H9 (cell line): ENCODE measurements at regions not wholly inside any gene's neighbourhood (a gene's known extent, or its start where the extent isn't known, plus 50 kb on each side); places are given as distances from the start of the nearest gene placed in this dataset.

ENCODE experiments used
- DNase-seq: peaks from one replicate; pipeline ENCODE4 v3.0.0-alpha.2; 2017
- H2AFZ ChIP-seq: one replicate; pipeline ENCODE4 v1.6.1; 2013; ENCODE audit warnings: mild to moderate bottlenecking, low read length, control low read depth, moderate library complexity
- H2AK5ac ChIP-seq: 2 replicates; pipeline ENCODE4 v1.6.1; 2013; ENCODE audit warnings: low read length, control low read depth, mixed read lengths; ENCODE audit not compliant: insufficient read length
- H2BK120ac ChIP-seq: one replicate; pipeline ENCODE4 v1.6.1; 2013; ENCODE audit warnings: low read depth, mild to moderate bottlenecking, low read length, control low read depth, inconsistent platforms; ENCODE audit not compliant: poor library complexity, severe bottlenecking
- H2BK12ac ChIP-seq: 2 replicates; pipeline ENCODE4 v1.6.1; 2013; ENCODE audit warnings: low read length, control low read depth, mixed read lengths, low read depth; ENCODE audit not compliant: insufficient read length
- H2BK15ac ChIP-seq: 2 replicates; pipeline ENCODE4 v1.6.1; 2013; ENCODE audit warnings: low read depth, low read length, control low read depth
- H2BK20ac ChIP-seq: one replicate; pipeline ENCODE4 v1.6.1; 2013; ENCODE audit warnings: low read depth, mild to moderate bottlenecking, low read length, control low read depth, inconsistent platforms; ENCODE audit not compliant: poor library complexity, severe bottlenecking
- H2BK5ac ChIP-seq: 2 replicates; pipeline ENCODE4 v1.6.1; 2013; ENCODE audit warnings: low read length, control low read depth, mixed read lengths; ENCODE audit not compliant: insufficient read length
- H3K14ac ChIP-seq: 2 replicates; pipeline ENCODE4 v1.6.1; 2013; ENCODE audit warnings: low read length, control low read depth; ENCODE audit not compliant: insufficient read depth
- H3K18ac ChIP-seq: 2 replicates; pipeline ENCODE4 v1.6.1; 2013; ENCODE audit warnings: low read depth, mild to moderate bottlenecking, mixed read lengths, low read length, control low read depth; ENCODE audit not compliant: insufficient read length
- H3K23ac ChIP-seq: 2 replicates; pipeline ENCODE4 v1.6.1; 2013; ENCODE audit warnings: low read length, control low read depth, mixed read lengths, low read depth; ENCODE audit not compliant: insufficient read length
- H3K23me2 ChIP-seq: 2 replicates; pipeline ENCODE4 v1.6.1; 2013; ENCODE audit warnings: low read depth, mild to moderate bottlenecking, mixed read lengths, low read length, control low read depth; ENCODE audit not compliant: insufficient read length, poor library complexity, severe bottlenecking
- H3K27ac ChIP-seq: 2 replicates; pipeline ENCODE4 v1.5.1; 2013; ENCODE audit warnings: low read length, control low read depth, mixed read lengths, low read depth; ENCODE audit not compliant: insufficient read length
- H3K27me3 ChIP-seq: 2 replicates; pipeline ENCODE4 v1.6.1; 2013; ENCODE audit warnings: low read length, control low read depth, inconsistent platforms; ENCODE audit not compliant: insufficient read depth
- H3K4ac ChIP-seq: 2 replicates; pipeline ENCODE4 v1.6.1; 2013; ENCODE audit warnings: low read depth, mild to moderate bottlenecking, control low read depth, inconsistent platforms, low read length, moderate library complexity
- H3K4me1 ChIP-seq: 2 replicates; pipeline ENCODE4 v1.6.1; 2013; ENCODE audit warnings: low read length, control low read depth, inconsistent platforms; ENCODE audit not compliant: insufficient read depth
- H3K4me2 ChIP-seq: 2 replicates; pipeline ENCODE4 v1.6.1; 2013; ENCODE audit warnings: low read length, control low read depth, mixed read lengths; ENCODE audit not compliant: insufficient read length, insufficient read depth
- H3K56ac ChIP-seq: 2 replicates; pipeline ENCODE4 v1.6.1; 2013; ENCODE audit warnings: low read depth, mild to moderate bottlenecking, mixed read lengths, low read length, control low read depth; ENCODE audit not compliant: insufficient read length
- H3K79me1 ChIP-seq: 2 replicates; pipeline ENCODE4 v1.6.1; 2013; ENCODE audit warnings: low read depth, mild to moderate bottlenecking, moderate library complexity, low read length, control low read depth, inconsistent platforms; ENCODE audit not compliant: insufficient read depth, poor library complexity, severe bottlenecking
- H3K79me2 ChIP-seq: 2 replicates; pipeline ENCODE4 v1.6.1; 2013; ENCODE audit warnings: low read length, control low read depth, inconsistent platforms; ENCODE audit not compliant: insufficient read depth
- H3K9ac ChIP-seq: 2 replicates; pipeline ENCODE4 v1.6.1; 2013; ENCODE audit warnings: low read length, control low read depth, mixed read lengths; ENCODE audit not compliant: insufficient read length; ENCODE audit errors: extremely low read depth
- H3K9me3 ChIP-seq: one replicate; pipeline ENCODE4 v1.6.1; 2013; ENCODE audit warnings: low read depth, low read length, inconsistent platforms; ENCODE audit not compliant: control insufficient read depth
- H3T11ph ChIP-seq: one replicate; pipeline ENCODE4 v1.6.1; 2013; ENCODE audit warnings: mild to moderate bottlenecking, low read length, control low read depth, inconsistent platforms
- H4K20me1 ChIP-seq: one replicate; pipeline ENCODE4 v1.6.1; 2013; ENCODE audit not compliant: control insufficient read depth, insufficient read length, insufficient read depth
- H4K5ac ChIP-seq: 2 replicates; pipeline ENCODE4 v1.6.1; 2013; ENCODE audit warnings: low read depth, mild to moderate bottlenecking, mixed read lengths, low read length, control low read depth; ENCODE audit not compliant: insufficient read length
- H4K8ac ChIP-seq: replicated peaks from 2 replicates; pipeline ENCODE4 v1.6.1; 2013; ENCODE audit warnings: low read length, control low read depth, mixed read lengths, low read depth; ENCODE audit not compliant: insufficient read length
- H4K91ac ChIP-seq: 2 replicates; pipeline ENCODE4 v1.6.1; 2013; ENCODE audit warnings: low read depth, mild to moderate bottlenecking, moderate library complexity, mixed read lengths, low read length, control low read depth; ENCODE audit not compliant: insufficient read length
- H3K27ac Mint-ChIP-seq, 3 experiments: 2 replicates in 2 of 3; 3 replicates in 1 of 3; pipeline ENCODE4 v1.8.0; 2020 to 2021; ENCODE audit warnings: mixed read lengths in 3 of 3, mild to moderate bottlenecking in 1 of 3, moderate library complexity in 1 of 3
- H3K27me3 Mint-ChIP-seq: 2 replicates; pipeline ENCODE4 v1.8.0; 2021; ENCODE audit warnings: low read depth, mild to moderate bottlenecking, moderate library complexity, mixed read lengths
- H3K36me3 Mint-ChIP-seq, 3 experiments: 2 replicates in 2 of 3; 3 replicates in 1 of 3; pipeline ENCODE4 v1.8.0; 2020 to 2021; ENCODE audit warnings: low read depth in 3 of 3, mixed read lengths in 3 of 3; ENCODE audit not compliant: insufficient read depth in 1 of 3
- H3K4me1 Mint-ChIP-seq, 2 experiments: 2 replicates each; pipeline ENCODE4 v1.8.0; 2020; ENCODE audit warnings: mixed read lengths in 2 of 2
- H3K4me3 Mint-ChIP-seq, 2 experiments: 2 replicates in 1 of 2; 3 replicates in 1 of 2; pipeline ENCODE4 v1.8.0; 2020 to 2021; ENCODE audit warnings: mild to moderate bottlenecking in 2 of 2, mixed read lengths in 2 of 2, moderate library complexity in 1 of 2
- H3K9me3 Mint-ChIP-seq, 2 experiments: 2 replicates in 1 of 2; 3 replicates in 1 of 2; pipeline ENCODE4 v1.8.0; 2020; ENCODE audit warnings: mild to moderate bottlenecking in 2 of 2, mixed read lengths in 2 of 2, moderate library complexity in 1 of 2
- WGBS: extraction: QIAGEN DNeasy Blood & Tissue Kit; methylation state at CpG from one replicate; pipeline ENCODE4 v1.1.7; 2013; ENCODE audit warnings: missing lambda C conversion rate, low lambda C conversion rate, mixed read lengths; ENCODE audit not compliant: insufficient read length; ENCODE audit errors: extremely low coverage; 5-methylcytosine and 5-hydroxymethylcytosine counted together
- TF ChIP-seq, protein P1 (sequence below): fragments of 200-600 bp; sonication (generic); conservative IDR thresholded peaks from 3 replicates; pipeline ENCODE4 v1.8.0; 2021; ENCODE audit warnings: antibody characterized with exemption, mild to moderate bottlenecking

GRCh38 chr7:153382641-153383101 lies 623.1 kb downstream of the ACTR3B start:
- Histone ChIP-seq H3K18ac (no peak overlapping the region), H3K27ac (no peak overlapping the region), H3K4me2 (no peak overlapping the region), H2BK5ac (no peak overlapping the region), H3T11ph (no peak overlapping the region), H3K23me2 (no peaks in the 10 kb centered on the region), H3K56ac (no peak overlapping the region), H3K9me3 (peaks cover 10% of the 10 kb centered on the region), H3K79me2 (no peaks in the 10 kb centered on the region), H3K4me1 (no peaks in the 10 kb centered on the region), H3K14ac (no peak overlapping the region), H4K20me1 (no peaks in the 10 kb centered on the region), H2BK15ac (no peak overlapping the region), H2BK20ac (no peak overlapping the region), H3K9ac (no peak overlapping the region), H4K91ac (no peak overlapping the region), H3K27me3 (no peaks in the 10 kb centered on the region), H3K23ac (no peak overlapping the region), H2BK120ac (no peak overlapping the region), H4K8ac (no peak overlapping the region), H2BK12ac (no peak overlapping the region), H3K79me1 (no peaks in the 10 kb centered on the region), H2AK5ac (no peak overlapping the region), H4K5ac (no peak overlapping the region), H2AFZ (no peak overlapping the region), H3K4ac (no peak overlapping the region)
- H3K9me3 Mint-ChIP-seq: peaks cover 87 to 97% of the 10 kb centered on the region in 2 experiments
- H3K27me3 Mint-ChIP-seq: peaks cover 1% of the 10 kb centered on the region
- peaks cover 1 to 22% (median 7%) of the 10 kb centered on the region in 3 experiments; a peak in 6 of 7 replicates for H3K36me3 Mint-ChIP-seq
- WGBS: no CpG with 5 or more reads among the region's 8 CpGs
- H3K4me3 Mint-ChIP-seq: no peak overlapping the region
- no peak overlapping the region for H3K27ac Mint-ChIP-seq
- no peak for DNase-seq
- no peaks in the 10 kb centered on the region for H3K4me1 Mint-ChIP-seq
- TF ChIP-seq, protein P1, sequence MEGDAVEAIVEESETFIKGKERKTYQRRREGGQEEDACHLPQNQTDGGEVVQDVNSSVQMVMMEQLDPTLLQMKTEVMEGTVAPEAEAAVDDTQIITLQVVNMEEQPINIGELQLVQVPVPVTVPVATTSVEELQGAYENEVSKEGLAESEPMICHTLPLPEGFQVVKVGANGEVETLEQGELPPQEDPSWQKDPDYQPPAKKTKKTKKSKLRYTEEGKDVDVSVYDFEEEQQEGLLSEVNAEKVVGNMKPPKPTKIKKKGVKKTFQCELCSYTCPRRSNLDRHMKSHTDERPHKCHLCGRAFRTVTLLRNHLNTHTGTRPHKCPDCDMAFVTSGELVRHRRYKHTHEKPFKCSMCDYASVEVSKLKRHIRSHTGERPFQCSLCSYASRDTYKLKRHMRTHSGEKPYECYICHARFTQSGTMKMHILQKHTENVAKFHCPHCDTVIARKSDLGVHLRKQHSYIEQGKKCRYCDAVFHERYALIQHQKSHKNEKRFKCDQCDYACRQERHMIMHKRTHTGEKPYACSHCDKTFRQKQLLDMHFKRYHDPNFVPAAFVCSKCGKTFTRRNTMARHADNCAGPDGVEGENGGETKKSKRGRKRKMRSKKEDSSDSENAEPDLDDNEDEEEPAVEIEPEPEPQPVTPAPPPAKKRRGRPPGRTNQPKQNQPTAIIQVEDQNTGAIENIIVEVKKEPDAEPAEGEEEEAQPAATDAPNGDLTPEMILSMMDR: no peak
